Tibial artery (tissue), 4 donors: ENCODE measurements at regions not wholly inside any gene's neighbourhood (a gene's known extent, or its start where the extent isn't known, plus 50 kb on each side); places are given as distances from the start of the nearest gene placed in this dataset.

Source experiments
- DNase-seq, 2 donors: peaks; one replicate each; pipeline ENCODE4 v3.0.0-alpha.2; 2019
- H3K27ac ChIP-seq, 2 donors: fragments of 200-600 bp; sonication (generic) in 1 of 2; 1 replicate in 1 of 2; 2 replicates in 1 of 2; pipeline ENCODE4 v1.5.1; 2018 to 2019; ENCODE audit warnings: mild to moderate bottlenecking in 1 of 2
- H3K27me3 ChIP-seq, 2 donors: fragments of 200-600 bp; sonication (generic) in 1 of 2; one replicate each; pipeline versions ENCODE4 v1.5.1 to v1.6.0; 2016 to 2019
- H3K36me3 ChIP-seq, 3 donors: fragments of 200-600 bp; sonication (generic) in 2 of 3; one replicate each; pipeline ENCODE4 v1.5.1; 2016 to 2019; ENCODE audit warnings: mild to moderate bottlenecking in 2 of 3
- H3K4me1 ChIP-seq, 4 donors: fragments of 200-600 bp; sonication (generic) in 2 of 4; 1 replicate in 3 of 4; 2 replicates in 1 of 4; pipeline ENCODE4 v1.5.1; 2016 to 2019
- H3K4me3 ChIP-seq, 2 donors: fragments of 200-600 bp; sonication (generic) in 1 of 2; 1 replicate in 1 of 2; 2 replicates in 1 of 2; pipeline ENCODE4 v1.5.1; 2018 to 2019; ENCODE audit warnings: mild to moderate bottlenecking in 2 of 2
- H3K9me3 ChIP-seq, 3 donors: fragments of 200-600 bp; sonication (generic) in 1 of 3; one replicate each; pipeline ENCODE4 v1.5.1; 2016 to 2019
- intact Hi-C: fragments of 100-400 bp; cut with DNase I; formaldehyde crosslinking; loops from one replicate; pipeline ENCODE4 v1.15.0; 2023; ENCODE audit warnings: low total_unique reads
- TF ChIP-seq, protein P1 (sequence below), 2 experiments: fragments of 200-600 bp in 1 of 2; fragments of 450-650 bp in 1 of 2; IDR thresholded peaks; one replicate each; pipeline ENCODE4 v1.5.1; 2017 to 2019; ENCODE audit warnings: antibody characterized with exemption in 2 of 2, mild to moderate bottlenecking in 1 of 2, moderate library complexity in 1 of 2

DNA sequence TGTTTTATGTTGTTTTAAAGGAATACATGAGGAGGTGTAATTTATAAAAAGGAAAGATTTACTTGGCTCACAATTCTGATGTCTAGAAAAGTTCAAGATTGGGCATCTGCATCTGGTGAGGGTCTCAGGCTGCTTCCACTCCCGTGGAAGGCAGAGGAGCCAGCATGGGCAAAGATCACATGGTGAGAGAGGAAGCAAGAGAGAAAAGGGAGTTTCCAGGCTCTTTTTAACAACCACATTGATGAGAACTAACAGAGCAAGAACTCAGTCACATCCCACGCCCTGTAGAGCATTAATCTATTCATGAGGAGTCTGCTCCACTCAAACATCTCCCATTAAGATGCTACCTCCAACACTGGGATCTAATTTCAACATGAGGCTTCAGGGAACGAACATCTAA, 1666.3 kb downstream of the HACE1 start:
- H3K4me3 ChIP-seq = no peak overlapping the region
- no peak overlapping the region for H3K27ac ChIP-seq
- no peaks in the 10 kb centered on the region for H3K36me3 ChIP-seq
- no peaks in the 10 kb centered on the region for H3K27me3 ChIP-seq
- H3K9me3 ChIP-seq = no peaks in the 10 kb centered on the region
- intact Hi-C loops = no loop called here
- H3K4me1 ChIP-seq = no peaks in the 10 kb centered on the region
- no peak for DNase-seq
- TF ChIP-seq, protein P1, sequence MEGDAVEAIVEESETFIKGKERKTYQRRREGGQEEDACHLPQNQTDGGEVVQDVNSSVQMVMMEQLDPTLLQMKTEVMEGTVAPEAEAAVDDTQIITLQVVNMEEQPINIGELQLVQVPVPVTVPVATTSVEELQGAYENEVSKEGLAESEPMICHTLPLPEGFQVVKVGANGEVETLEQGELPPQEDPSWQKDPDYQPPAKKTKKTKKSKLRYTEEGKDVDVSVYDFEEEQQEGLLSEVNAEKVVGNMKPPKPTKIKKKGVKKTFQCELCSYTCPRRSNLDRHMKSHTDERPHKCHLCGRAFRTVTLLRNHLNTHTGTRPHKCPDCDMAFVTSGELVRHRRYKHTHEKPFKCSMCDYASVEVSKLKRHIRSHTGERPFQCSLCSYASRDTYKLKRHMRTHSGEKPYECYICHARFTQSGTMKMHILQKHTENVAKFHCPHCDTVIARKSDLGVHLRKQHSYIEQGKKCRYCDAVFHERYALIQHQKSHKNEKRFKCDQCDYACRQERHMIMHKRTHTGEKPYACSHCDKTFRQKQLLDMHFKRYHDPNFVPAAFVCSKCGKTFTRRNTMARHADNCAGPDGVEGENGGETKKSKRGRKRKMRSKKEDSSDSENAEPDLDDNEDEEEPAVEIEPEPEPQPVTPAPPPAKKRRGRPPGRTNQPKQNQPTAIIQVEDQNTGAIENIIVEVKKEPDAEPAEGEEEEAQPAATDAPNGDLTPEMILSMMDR (IDR thresholded peaks at IDR 0.05) = no peak

DNA sequence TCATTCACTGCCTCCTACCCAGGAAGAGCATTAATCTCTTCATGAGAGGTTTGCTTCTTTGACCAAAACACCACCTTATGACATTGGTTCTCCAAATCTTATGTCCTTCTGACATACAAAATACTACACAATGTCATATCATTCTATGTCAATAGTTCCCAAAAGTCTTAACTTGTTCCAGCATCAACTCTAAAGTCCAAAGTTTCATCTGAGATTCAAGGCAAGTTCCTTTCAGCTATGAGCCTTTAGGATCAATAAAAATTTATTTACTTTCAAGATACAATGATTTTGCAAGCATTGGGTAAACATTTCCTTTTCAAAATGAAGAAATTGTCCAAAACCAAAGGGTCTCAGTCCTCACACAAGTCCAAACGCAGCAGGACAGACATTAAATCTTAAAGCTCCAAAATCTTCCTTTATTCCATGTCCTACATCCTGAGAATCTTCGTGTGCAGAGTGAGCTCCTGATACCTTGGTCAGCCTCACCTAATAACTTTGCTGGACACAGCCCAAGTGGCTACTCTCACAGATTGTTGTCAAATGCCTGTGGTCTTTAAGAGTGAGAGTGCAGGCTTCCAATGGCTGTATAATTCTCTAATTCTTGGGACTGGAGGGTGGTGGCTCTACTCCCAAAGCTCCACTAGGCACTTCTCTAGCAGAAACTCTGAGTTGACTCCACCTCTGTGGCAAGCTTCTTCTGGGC, 1668.2 kb downstream of the HACE1 start:
- Histone ChIP-seq H3K4me3 (no peak overlapping the region), H3K27ac (no peak overlapping the region), H3K36me3 (no peaks in the 10 kb centered on the region), H3K27me3 (no peaks in the 10 kb centered on the region), H3K4me1 (no peaks in the 10 kb centered on the region), H3K9me3 (no peaks in the 10 kb centered on the region)
- intact Hi-C loops = no loop called here
- TF ChIP-seq, protein P1 (IDR thresholded peaks at IDR 0.05) = no peak
- DNase-seq = no peak

DNA sequence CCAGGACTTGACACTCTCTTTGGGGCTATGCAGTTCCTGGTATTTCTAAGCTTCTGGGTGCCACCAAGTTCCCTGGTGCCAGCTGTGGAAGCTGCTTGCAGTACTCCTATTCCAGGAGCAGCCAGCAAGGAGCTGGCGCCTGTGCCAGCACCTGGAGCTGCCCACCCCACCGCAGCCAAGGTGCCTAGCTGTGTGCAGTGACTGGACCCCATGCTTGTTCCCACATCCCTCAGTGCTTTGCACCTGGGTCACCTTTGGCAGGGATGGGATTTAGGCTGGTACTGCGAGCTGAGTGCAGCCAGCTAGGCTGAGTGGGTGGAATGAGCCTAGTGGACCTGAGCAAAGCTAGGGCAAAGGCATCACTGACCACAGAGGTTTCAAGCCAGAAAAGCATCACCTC, 1674.9 kb downstream of the HACE1 start:
- H3K4me1 ChIP-seq = no peaks in the 10 kb centered on the region
- TF ChIP-seq, protein P1 (IDR thresholded peaks at IDR 0.05) = no peak
- H3K27ac ChIP-seq = no peak overlapping the region
- no peak for DNase-seq
- H3K9me3 ChIP-seq = no peaks in the 10 kb centered on the region
- no peaks in the 10 kb centered on the region for H3K27me3 ChIP-seq
- no peaks in the 10 kb centered on the region for H3K36me3 ChIP-seq
- intact Hi-C loops = no loop called here
- H3K4me3 ChIP-seq = no peak overlapping the region

DNA sequence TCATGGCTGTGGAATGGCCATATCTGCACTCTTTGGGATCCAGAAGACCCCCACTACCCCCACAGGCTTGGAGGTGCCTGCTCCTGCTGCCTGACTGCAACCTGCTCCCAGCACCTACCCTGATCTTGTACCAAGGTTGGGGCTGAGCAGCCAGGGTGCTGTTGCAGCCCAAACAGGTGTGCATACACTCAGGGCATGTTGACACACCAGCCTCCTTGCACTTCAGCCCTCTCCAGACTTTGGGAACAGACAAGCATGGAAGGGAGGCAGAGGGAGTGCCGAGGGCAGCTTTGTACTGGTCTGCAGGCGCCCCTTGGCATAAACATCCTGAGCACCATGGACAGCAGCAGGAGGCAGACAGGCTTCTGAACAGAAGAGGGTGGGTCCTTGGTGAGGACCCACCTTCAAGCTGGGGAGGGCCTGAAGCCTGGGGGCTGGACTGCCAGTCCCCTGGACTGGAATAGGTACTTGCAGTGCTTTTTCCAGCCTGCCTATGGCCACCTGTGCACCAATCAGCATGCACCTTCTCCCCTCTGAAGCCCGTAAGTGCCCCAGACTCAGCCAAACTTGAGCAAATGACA, 1675.8 kb downstream of the HACE1 start:
- no peaks in the 10 kb centered on the region for H3K9me3 ChIP-seq
- intact Hi-C loops = no loop called here
- H3K4me1 ChIP-seq = no peaks in the 10 kb centered on the region
- H3K27me3 ChIP-seq = no peaks in the 10 kb centered on the region
- TF ChIP-seq, protein P1 (IDR thresholded peaks at IDR 0.05) = no peak
- no peaks in the 10 kb centered on the region for H3K36me3 ChIP-seq
- H3K27ac ChIP-seq = no peak overlapping the region
- DNase-seq = no peak
- no peak overlapping the region for H3K4me3 ChIP-seq

DNA sequence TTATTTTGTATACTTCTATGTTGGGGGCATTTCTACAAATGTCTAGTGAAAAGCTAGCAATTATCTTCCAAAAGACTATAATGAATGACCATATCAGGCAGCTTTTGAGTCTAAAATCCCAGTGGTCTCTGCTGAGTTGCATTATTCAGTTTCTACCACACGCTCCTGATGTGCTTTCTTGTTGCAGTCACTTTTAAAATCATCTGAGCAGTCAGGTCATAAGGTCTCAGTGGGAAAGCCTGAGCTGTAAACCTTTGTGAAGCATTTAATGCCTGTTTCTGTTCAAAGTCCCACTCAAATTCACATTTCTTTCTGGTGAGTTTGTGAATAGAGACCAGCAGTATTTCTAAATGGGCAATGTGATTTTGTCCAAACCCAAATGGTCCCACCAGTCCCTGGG, 1681.5 kb downstream of the HACE1 start:
- intact Hi-C loops = no loop called here
- Histone ChIP-seq H3K4me1 (no peaks in the 10 kb centered on the region), H3K4me3 (no peak overlapping the region), H3K27ac (no peak overlapping the region), H3K36me3 (no peaks in the 10 kb centered on the region), H3K9me3 (no peaks in the 10 kb centered on the region), H3K27me3 (no peaks in the 10 kb centered on the region)
- DNase-seq = no peak
- TF ChIP-seq, protein P1 (IDR thresholded peaks at IDR 0.05) = no peak
